ENCODE measurements at regions not wholly inside any gene's neighbourhood (a gene's known extent, or its start where the extent isn't known, plus 50 kb on each side); places are given as distances from the start of the nearest gene placed in this dataset.

DNA sequence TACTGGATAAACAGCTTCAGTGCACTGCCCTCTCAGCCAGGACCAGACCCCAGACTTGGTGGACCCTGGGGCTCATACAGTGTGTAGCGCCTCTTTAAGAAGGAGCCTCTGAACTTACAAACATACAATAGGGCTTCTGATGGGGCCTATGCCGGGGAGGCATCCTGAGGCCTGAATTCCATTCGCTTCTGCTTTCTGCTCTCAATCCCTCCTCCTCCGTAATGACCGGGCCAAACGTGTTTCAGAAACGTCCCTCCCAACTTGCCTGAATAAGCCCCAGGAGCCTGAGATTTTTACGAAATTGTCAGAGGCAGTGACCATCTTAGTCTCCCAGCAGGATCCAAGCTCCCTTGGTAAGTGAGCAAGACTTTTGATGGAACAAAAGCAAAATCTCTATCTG is 128.1 kb upstream of the BOD1 start:
- DNase-seq = no peak

DNA sequence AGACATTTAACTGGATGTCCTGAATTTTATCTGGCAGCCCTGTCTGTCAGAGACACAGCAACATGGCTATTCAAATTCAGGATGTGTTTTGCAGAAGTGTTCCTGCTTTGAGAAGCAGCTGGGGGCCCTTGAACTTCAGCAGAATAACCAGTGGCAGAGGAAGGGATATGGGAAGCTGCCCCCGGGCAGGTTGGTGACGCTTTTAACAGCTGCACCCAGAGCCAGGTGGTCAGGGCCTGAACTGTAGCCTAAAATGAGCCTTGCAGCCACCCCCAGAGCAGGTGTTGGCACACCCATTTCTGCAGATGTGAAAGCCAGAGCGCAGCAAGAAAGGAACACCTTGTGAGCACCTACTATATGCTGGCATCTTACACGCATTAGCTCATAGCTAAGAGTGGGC is 128.7 kb upstream of the BOD1 start:
- DNase-seq = no peak

- DNase-seq = no peak
Observed at GRCh38 chr5:173745557-173745956, 129.1 kb upstream of the BOD1 start.

DNA sequence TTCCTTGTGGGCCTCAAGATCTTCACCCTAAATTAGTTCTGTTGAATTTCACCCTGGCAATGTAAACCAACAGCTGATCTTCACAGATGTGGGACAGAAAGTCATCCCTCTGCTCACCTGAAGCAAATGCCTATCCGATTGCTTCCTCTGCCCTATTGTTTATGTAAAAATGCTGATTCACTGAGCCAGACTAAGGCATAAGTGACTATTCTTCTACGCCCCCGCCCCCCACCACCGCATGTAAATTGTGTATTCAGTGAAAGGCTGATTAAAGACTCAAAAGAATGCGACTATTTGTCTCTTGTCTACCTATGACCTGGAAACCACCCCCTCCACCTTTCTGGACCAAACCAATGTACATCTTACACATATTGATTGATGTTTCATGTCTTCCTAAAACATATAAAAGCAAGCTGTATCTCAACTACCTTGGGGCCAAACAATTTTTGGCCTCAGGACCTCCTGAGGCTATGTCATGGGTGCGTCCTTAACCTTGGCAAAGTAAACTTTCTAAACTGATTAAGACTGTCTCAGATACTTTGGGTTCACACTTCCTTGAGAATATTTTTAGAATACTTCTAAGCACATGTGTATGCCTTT is 129.7 kb upstream of the BOD1 start:
- DNase-seq = no peak

DNA sequence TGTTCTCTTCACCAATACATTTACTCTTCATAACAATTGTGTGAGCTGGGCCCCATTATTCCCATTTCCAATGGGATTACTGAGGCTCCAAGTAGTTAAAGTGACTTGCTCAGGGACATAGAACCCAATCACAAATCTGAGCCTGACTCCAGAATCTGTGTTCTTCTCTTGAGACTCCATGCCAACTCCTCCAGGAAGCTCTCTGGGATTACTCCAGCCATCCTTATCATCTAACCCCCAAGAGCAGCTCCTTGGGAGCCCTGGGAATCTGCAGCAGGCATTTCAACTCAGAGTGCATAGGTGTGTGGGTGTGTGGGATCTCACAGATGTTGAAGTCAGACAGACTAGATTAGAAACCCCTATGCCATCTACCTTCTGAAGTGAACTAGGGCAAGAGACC is 131.4 kb upstream of the BOD1 start:
- no peak for DNase-seq

DNA sequence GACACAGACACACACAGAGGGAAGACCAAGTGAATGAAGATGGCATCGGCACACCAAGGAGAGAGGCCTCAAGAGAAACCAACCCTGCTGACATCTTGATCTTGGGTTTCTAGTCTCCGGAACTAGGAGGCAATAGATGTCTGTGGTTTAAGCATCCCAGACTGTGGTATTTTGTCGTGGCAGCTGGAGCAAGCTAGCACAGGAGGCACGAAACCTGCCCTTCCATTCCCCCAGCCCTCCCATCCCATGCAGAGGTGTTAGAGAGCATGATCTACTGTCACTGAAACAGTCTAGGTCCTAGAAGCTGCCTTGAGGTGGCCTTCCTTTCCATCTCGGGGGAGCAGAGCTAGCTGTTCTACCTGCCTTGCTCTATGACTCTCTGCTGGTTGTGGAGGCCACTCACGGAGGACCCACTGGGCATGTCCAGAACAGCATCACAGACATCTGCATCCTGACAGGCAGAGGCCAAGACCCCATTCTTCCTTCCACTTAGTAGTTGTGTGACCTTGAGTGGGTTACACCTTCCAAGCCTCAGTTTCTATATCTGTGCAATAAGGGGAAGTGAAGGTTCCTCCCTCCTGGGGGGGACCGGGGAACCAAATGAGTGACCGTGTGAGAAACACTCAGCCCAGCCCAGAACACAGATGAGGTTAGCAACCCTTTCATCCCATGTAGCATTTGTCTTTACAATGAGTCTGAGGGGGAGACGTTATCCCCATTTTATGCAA is 134.3 kb upstream of the BOD1 start:
- no peak for DNase-seq

- DNase-seq = no peak
Observed at GRCh38 chr5:173751266-173751600, 134.8 kb upstream of the BOD1 start.

DNA sequence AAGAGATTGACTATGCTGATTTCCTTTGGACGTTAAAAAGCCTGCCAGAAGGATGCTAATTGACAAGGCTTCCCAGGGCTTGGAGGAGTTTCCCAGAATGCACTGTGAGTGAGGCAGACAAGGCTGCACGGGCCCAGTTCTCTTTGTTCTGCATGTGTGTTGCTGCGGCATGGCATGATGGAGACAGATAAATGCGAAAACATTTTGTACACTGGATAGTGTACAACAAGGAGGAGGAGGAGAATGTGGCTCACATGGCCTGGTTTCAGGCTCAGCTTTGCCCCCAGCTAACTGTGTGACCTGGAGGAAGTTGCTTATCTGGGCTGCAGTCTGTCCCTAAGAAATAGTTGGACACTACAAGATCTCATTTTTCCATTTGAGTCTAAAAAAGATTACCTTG is 135.5 kb upstream of the CPEB4 start:
- DNase-seq = no peak

GRCh38 chr5:173753307-173754168 is 134.6 kb upstream of the CPEB4 start:
- DNase-seq = no peak

DNA sequence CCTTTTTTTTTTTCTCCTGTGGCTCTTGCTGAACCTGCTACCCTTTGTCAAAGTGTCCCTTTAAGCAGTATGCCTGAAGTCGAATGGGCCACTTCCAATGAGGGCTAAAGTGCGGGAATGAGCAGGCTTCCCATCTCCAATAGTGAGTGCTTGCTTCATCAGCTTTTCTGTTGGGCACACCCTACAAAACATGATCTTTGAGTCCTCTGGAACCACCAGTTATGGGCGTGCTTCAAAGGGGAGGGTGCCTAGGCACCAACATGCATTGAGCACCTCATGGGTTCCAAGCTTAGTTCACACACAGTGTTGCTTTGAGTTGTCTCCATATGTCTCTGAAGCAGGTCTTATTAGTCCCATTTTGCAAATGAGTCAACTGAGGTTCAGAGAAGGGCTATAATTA is 132.8 kb upstream of the CPEB4 start:
- no peak for DNase-seq

DNA sequence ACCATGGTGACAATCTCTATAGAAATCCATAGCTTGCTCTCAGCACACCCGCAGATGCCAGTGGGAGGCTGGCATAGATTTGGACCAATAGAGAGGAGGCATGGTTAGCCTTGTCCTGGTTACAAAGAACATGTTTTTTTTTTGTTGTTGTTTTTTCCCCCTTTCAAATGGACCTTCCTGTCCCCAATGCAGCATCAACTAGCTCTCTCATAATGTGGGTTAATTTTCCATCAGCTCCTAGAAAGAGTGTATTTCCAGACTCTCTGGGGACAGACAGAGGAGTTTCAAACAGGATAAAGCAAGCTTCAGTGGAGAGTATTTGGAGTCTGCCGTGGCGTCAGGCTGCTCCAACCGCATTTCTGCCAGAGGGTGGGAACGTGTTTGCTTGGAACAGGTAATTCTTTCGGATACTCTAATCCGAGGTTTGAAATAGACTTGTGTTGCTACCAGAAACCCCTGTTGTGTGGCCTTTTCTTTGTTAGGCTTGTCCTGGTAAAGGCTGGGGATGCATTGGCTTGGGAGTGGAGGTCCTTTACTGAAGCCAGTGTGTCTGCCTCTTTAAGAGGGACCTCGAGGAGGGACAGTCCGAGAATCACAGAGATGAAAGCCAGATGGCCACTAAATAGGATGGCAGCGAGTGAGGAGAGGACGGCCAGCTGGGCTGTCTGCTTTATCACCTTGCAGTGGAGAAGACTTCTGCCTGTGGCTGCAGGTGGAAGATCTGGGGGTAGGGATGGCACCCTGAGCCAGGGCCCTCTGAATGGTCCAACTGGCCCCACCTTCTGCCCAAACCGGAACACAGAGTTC is 130.5 kb upstream of the CPEB4 start:
- no peak for DNase-seq

DNA sequence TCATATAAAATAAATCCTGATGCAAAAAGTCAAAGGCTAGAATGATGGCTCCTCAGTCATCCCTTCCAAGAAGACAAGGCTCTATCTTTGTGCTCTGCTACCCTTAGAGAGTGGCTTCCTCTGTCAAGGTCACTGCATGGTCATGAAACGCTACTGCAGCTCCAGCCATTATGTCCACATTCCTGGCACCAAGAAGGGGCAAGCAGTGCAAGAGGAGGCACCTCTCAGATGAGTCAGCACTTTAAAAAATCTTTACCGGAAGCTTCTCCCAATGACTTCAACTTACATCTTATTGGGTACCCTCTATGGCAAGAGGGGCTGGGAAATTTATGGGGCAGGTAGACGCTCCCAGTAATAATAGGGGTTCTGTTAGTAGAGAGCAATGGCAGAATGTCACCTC is 129.5 kb upstream of the CPEB4 start:
- DNase-seq = no peak

DNA sequence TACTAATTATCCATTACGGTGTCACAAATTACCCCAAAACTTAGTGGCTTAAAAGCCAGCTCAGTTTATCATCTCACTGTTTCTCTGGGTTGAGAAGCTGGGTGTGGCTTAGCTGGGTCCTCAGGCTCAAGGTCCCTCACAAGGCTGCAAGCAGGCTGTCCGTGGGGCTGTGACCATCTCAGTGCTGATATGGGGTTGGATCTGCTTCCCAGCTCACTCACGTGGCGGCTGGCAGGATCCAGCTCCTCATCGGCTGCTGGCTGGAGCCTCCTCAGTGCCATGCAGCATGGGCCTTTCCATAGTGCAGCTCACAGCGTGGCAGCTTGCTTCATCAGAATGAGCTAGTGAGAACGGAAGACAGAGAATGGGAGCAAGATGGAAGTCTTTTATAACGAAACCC is 128.5 kb upstream of the CPEB4 start:
- DNase-seq = no peak

DNA sequence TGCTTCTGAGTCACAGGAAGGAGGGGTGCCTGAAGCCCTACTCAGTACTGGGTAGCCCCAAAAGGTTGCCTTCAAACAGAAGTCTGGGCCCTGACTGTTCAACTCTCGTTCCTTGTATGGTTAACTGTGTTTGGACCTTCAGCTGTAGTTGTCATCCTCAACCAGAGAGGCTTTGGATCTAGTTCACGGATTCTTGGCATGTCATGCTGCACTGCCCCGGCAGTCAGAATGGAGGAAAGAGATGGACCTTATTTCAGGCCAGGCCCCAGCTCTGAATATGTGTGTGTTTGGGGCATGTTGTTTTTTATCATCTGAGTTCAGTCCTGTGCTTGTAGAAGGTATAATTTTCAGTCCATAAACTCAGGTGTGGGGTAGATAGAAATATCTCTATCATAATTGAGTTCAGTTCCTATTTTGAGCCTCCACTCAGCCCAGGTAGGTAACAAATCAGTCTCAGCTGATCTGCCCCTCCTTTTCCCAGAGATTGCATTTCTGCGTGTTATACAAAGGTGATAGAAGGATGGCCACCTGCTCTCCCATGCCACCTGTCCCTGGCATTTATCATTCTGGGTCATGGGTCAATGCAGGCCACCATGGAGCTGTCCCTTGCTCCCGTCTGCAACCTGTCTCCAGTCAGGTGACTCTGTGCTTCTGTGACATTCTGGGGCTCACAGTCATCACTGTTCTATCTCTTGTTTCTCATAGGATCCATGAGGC is 127.5 kb upstream of the CPEB4 start:
- DNase-seq = no peak

- DNase-seq = no peak
Observed at GRCh38 chr5:173761178-173761513, 127.0 kb upstream of the CPEB4 start.

DNA sequence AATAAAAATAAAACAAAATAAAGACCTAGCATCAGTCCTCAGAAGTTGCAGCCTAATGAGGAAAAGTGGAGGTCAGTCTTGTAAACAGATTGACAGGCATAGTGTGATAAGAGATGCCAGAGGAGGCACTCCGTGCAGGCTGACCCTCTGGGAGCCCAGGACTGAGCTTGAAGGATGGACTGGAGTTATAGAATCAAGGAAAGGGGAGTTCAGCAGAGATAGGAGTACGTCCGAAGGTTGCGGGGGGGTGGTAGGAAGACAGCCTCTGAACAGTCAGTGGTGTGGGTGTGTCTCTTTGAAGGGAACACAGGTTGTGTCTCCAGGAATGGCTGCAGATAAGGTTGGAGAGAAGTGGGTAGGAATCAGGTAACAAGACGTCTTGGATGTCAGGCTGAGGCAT is 126.1 kb upstream of the CPEB4 start:
- DNase-seq = no peak

DNA sequence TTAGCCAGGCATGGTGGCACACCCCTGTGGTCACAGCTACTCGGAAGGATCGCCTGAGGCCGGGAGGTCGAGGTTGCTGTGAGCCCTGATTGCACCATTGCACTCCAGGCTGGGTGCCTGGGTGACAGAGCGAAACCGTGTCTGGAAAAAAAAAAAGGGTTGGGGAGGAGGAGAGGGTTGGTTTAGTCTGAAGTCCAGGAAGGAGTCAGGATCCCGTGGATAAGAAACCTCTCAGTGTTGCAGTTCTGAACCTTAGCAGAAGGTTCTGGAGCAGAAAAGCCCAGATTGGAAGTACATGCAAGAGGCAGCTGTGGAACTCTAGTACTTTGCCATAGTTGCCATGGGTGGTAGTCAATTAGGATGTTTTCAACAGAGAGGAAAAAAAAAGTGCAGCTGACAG is 125.2 kb upstream of the CPEB4 start:
- DNase-seq = no peak

GRCh38 chr5:173763410-173763809 is 124.7 kb upstream of the CPEB4 start:
- no peak for DNase-seq

DNA sequence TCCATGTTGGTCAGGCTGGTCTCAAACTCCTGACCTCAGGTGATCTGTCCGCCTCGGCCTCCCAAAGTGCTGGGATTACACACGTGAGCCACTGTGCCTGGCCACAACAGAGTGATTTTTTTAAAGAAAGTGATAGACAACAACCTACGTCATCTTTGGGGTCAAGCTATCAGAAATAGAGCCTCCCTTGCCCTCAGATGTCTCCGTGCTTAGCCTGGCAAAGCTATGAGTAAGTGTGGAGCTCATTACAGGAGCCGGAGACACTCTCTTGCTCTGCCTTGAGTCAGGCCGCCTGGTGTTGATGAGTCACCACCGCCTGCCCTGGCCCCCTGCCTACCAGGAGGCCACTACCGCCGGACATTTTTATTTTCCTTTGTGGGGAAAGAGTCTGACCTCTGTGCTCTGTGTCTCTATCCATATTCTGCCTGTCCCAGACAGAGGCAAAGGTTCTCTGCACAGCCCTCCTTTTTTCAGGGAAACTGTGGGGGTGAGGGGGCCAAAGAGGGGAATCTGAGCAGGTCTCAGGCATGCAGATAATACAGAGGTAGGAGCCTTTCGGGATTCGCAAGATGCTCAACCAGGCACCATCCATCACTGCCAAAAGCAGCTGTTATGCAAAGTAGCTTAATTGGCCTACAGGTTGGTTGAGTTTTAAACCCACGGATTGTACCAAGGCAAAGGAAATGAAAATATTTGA is 123.7 kb upstream of the CPEB4 start:
- DNase-seq = no peak

GRCh38 chr5:173765029-173765644 is 123.0 kb upstream of the CPEB4 start:
- DNase-seq = no peak

DNA sequence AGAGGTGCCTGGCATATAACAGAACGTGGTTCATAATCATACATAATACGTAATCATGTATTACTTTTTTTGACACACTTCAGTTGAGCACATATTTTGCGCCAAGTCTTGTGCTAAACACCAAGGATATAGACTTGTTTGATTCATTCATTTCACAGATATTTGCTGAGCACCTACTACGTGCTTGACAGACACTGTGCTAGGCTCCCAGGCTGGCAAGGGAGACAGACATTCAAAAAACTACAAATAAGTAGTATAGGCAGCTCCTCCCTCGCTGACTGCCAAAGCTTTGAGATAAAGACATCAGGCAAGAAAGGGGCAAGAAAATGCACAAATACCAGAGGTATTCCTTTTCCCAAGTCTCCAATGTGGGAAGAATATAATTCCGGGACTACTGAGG is 122.5 kb upstream of the CPEB4 start:
- no peak for DNase-seq
